ENCODE measurements at regions not wholly inside any gene's neighbourhood (a gene's known extent, or its start where the extent isn't known, plus 50 kb on each side); places are given as distances from the start of the nearest gene placed in this dataset.

DNA sequence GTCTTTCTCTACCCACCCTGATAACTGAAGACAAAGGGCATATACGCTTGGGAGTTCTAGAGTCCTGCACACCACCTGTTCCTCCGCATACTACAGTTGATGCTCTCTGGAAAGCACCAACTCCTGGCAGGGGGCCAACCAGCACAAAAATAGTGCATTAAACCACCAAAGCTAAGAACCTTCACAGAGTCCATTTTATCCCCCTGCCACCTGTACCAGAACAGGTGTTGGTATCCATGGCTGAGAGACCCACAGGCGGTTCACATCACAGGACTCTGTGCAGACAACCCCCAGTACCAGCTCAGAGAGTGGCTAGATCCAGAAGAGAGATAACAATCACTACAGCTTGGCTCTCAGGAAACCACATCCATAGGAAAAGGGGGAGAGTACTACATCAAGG is 114.4 kb upstream of the POU1F1 start:
- DNase-seq = no peak

DNA sequence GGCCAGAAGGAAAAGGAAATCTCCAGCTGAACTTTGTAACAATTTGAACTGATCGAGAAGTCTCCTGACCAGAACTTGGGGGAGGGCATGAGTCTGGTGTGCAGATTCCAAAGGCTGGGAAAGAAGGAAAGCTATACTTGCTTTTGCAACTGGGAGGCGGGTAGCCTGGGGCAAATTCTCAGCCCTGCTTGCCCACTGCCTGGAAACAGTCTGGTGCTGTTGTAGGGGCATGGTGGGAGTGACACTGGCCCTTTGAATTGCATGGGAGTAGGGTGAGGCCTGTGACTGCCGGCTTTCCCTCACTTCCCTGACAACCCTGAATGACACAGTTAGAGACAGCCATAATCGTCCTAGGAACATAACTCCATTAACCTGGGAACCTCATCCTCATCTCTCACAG is 114.0 kb upstream of the POU1F1 start:
- DNase-seq = no peak

DNA sequence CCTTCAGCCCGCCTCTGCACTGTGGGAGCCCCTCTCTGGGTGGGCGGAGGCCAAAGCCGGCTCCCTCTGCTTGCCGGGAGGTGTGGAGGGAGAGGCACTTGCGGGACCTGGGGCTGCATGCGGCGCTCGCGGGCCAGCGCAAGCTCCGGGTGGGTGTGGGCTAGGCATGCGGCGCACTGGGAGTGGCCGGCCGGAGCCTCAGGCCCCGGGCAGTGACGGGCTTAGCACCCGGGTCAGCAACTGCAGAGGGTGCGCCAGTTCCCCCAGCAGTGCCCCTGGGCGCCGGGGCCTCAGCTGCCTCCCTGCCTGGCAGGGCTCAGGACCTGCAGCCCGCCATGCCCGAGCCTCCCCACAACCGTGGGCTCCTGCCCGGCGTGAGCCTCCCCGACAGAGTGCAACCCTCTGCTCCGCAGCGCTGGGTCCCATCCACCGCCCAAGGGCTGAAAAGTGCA is 98.9 kb upstream of the POU1F1 start:
- DNase-seq = no peak

DNA sequence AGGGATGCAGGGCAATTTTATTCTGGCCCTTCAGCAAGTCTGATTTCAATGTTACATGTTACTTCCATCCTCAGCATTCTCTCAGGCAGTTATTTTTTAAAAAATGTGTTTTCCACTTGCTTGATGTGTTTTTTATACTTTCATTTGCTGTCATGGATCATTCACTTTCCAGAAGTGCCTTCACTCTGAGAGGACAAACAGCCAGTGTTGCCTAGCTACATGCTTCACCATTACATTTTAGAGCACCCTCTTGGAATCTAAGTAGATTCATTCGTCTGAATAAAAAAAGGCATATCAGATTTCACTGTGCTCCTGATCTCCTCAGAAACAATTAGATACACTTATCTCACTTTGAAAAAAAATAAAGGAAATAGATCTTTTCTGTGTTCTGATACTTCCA is 93.6 kb upstream of the POU1F1 start:
- DNase-seq = no peak

DNA sequence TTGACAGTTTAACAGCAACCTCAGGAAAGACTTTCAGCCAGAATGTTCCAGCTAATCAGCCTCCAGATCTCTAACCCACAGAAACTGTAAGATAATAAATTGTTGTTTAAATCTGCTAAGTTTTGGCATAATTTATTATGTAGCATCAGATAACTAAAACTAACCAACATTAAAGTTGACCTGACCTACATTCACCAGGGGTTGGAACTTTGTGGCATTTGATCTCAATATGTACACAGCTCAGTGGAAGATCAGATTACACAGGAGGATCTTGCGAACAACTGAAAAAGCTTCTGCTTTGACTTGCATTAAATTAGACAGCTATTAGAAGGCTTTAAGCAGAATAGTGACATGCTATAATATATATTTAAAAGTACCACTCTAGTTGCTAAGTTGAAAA is 91.4 kb upstream of the POU1F1 start:
- no peak for DNase-seq

DNA sequence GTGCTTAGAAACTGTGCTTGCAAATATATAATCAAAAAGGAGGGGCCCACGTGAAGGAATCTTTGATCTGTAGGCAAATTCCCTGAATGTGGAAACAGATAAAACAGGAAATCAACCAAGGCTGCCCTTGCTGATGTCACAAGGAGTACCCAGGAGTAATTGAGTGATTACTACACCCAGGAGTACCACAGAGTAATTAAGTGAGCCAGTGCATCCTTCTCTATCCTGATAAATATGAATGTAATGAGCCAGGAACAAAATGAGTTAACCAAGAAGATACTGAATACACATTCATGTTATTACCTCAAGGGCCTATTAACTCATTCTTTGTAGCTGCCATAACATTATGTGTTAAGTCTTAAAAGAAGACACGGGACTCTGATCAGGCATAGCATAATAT is 87.3 kb upstream of the POU1F1 start:
- no peak for DNase-seq

DNA sequence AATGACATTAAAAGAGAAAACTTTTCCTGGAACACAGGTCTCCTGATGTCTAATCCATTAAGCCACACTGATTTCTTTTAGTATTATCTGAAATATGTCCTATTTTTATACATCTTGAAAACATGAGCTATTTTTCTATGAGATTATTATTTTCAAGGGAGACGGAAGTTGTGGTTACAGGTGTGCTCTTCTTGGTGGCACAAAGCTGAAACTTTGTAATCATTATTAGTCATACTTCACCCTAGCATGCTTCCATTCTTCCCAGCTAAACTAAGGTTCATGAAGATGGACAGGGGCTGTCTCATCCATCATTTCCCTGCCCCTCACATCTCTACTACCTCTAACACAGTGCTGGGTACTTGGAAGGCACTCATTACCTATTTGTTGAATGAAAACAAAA is 85.6 kb upstream of the POU1F1 start:
- no peak for DNase-seq

DNA sequence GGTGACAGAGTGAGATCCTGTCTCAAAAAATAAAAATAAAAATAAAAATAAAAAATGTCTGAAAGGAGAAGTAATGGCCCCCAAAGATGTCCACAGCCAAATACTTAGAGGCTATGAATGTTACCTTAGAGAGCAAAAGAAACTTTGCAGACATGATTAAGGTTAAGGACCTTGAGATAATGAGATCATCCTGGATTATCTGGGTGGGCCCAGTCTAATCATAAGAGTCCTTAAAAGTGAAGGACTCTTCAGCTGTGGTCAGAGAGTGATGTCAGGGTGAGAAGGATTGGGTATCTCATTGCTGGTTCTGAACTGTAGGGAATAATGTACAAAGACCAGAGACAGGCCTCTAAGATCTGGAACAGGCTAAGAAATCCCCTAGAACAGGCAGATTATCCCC is 84.9 kb upstream of the POU1F1 start:
- DNase-seq = no peak

DNA sequence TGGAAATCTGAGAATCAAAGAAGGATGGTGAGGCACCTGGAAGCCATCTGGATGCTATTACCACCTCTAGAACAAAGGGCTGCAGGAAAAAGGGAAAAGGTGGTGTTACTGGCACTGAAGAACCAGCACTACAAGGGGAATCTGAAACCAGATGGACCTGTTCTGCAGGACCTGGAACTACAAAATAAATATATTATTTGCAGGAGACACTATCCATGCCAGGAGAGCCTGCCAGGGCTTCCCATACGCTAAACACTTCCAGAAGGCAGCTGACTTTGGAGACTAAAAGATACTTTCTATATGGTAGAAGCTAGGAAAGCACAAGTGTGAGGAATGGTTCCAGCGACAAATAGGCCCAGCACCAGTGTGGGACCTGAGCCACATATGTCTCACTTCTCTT is 83.4 kb upstream of the POU1F1 start:
- no peak for DNase-seq

DNA sequence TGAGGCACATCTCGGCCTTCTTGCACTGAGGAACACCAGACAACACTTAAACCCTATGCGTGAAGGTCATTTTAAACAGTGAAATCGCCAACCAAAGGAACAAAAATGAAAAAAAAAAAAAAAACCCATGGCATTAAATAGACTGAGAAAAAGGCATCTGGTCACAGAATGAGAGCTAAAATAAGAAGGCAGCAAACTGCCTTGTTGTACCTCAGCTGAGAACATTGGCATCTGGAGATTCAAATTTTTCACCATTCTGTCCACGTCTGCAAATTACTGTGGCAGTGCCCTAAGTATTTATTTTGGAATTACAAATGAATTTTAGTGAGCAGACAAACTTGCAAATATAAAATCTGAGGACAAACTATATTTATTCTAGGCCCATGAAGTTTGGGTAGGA is 82.6 kb upstream of the POU1F1 start:
- no peak for DNase-seq

DNA sequence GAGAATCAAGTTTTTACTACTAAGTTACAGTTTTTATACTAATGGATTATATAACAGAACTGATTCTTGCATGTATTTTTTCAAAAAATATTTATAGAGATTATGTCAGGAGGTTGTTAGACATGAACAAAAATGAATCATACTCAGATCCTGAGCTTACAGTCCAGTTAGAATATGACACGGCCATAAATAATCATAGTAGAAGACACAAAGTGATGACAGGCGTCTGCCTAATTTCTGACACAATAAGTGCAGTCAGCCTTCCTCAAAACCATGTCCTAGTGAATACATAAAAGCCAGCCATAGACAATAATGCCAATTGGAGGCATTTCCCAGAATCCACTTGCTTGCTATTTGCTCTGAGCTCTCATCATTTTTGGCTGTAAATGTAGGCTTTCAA is 81.7 kb upstream of the POU1F1 start:
- DNase-seq = no peak

DNA sequence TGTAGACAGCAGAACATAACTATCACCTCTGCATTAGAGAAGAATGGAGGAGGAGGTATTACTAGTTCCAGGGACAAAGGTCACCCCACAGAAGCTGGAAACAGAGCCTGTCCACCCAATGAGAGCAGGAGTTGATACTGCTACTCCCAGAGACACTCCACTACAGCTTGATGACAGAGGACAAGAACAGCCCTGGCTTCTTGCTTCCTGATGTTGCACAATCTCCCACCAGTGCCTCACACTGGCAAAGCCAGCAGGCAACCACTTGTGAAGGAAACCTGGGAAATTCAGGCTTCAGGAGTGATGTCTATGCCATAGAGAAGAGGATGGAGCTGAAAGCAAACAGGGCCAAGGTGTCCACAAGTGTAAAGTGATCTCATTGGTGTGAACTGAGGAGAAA is 78.0 kb upstream of the POU1F1 start:
- no peak for DNase-seq

DNA sequence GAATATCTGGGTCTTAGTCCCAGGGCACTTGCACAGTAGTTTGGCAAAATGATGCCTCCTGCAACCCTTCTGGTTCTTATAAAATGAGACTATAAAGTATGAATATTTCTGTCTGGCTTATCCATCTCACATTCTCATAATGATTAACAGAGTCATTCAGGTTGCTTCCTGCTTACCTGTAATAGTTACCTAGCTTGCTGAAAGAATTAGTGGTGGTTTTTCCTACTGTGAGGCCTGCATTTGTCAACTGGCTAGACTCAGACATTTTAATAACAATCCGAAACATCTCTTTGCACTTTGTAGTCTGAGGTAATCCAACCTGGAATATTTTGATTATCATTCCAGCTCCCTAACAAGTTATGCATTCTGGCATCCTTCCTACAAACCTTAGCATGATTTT is 75.6 kb upstream of the POU1F1 start:
- DNase-seq = no peak

DNA sequence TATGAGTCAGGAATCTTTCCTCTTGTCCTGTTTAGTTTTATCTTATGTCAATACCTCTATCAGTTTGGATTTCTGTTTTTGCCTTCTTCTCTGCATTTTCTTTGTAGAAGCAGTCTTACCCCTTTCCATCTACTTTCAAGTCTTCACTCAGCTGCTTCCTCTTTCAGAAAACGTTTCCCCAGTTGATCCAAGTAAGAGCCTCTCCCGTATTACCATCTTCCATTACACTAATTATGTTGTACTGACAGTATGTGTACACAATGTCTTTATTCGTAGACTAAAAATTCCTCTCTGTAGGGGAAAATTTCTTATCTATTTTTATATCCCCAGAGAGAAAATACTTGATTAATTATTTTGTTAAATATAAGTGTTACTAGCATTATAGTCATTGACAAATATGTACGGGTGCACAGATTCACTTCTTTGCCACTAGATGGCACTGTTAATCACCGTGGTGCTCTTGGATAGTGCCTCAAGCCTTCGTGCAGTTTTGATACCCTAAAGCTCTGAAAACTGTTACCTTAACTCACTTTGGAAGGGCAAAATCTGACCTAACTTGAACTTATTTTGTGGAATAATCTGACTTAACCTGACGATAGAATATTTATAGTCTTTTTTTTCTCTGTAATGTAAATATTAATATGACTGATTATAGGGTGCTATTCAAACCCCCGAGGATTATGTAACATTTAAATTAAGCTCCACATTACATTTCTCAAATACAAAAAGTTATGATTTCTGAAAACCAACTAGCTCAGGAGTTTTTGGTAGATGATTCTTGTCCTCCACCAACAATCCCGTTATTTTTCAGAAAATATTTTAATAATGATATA is 74.2 kb upstream of the POU1F1 start:
- peak; percentile 36 for DNase-seq

DNA sequence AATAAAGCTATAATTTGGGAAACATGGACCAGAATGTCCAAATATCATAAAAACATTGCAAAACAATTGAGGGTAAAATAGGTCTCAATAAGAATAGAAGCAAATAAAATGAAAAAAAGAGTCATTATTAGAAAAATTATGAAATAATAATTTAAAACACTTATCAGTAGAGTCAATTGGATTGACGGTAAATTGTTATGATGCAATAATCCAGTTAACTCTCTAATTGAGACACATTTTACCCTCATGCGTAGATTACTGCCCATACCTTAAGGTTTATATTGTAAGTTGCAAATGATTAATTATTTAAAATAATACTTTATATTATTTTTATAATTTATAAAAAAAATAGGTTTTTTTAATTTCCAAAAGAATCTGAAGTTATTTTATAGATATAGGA is 73.4 kb upstream of the POU1F1 start:
- DNase-seq = no peak

DNA sequence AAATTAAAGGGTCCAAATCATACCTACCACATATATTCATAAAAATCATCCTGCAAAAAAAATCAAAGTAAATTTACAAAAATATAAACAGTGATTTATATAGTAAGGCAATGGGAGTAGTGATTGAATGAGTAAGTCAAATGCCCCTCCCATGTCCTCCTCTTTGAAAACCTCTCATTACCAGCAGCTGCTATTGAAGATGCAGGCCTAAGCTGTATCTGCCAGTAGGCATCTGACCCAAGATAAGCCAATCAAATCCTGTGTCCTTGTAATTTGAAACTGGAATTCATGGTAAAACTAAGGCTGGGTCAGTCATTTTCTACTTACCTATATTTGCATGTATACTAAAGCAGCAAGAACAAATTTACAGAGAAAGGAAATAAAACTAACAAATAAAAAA is 60.4 kb upstream of the POU1F1 start:
- DNase-seq = no peak

DNA sequence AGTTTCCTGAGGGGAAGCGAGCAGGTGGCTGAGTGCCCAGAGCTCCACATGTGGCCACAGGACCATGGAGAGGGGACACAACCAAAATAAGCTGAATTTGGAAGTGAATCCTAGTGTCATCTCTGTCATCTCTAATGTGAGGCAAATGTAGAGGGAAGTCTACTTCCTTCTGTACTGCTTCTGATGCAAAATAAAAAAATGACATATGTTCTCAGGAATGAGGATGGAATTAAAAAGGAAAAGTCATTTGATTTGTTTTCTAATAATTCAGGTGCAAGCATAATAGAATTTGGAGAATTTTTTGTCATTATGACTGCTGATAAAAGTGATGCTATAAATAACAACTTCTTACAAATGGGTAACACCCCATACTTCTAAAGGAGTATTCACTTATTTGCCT is 59.5 kb upstream of the POU1F1 start:
- no peak for DNase-seq

DNA sequence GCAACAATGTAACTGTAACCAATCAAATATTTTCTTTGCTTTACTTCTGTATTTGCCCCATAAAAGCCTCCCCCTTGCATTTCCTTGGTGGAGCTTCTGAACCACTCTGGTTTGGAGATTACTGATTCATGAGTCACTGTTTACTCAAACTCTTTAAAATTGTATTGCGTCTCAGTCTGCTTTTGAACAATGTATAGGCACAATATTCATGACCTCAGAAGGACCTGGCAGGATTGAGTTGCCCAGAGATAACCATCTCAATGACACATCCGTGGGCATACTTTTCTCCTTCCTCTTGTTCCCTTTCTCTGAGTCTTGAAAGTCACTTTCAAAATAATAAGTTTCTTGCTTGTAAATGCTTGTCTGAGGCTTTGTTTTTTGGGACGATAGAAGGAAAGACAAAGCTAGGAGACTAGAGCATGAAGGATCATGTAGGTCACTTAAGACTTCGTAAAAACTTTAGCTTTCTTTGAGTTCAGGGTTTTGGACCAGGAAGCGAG is 57.1 kb upstream of the POU1F1 start:
- no peak for DNase-seq

DNA sequence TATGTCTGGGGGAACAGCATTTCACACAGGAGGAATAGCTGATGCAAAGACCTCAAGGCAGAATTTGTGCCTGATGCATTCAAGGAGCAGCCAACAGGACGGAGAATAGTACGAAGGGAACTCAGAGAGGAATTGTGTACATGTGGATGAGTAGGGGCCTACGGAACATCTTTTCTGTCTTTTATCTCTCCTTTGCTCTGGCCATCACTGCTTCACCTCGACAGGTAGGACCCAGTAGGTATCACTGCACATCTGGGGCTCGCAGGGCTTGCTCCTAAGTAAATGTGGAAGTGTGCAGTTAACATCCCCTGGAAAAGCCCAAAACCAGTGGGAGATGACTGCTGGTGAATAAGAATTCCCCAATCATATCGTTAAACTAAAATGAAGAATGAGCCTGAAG is 56.4 kb upstream of the POU1F1 start:
- no peak for DNase-seq

DNA sequence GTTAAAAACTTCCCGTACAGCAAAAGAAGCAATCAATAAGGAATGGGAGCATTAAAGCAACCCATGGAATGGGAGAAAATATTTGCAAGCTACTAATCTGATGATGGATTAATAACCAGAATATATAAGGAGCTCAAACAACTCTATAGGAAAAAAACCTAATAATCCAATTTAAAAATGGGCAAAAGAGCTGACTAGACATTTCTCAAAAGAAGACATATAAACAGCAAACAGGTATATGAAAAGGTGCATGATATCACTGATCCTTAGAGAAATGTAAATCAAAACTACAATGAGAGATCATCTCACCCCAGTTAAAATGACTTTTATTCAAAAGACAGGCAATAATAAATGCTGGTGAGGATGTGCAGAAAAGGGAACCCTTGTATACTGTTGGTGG is 52.7 kb upstream of the POU1F1 start:
- DNase-seq = no peak
